Stimulated activated CD4-positive, alpha-beta T cell treated with anti-CD3 and anti-CD28 coated beads, TNF-alpha, amount 100 ng/mL, for 1 hour (primary cell): ENCODE measurements at regions not wholly inside any gene's neighbourhood (a gene's known extent, or its start where the extent isn't known, plus 50 kb on each side); places are given as distances from the start of the nearest gene placed in this dataset.

Experiments
- DNase-seq, 3 donors: peaks; one replicate each; pipeline ENCODE4 v3.0.0-alpha.2; 2020; ENCODE audit warnings: low read depth in 3 of 3, low spot score in 1 of 3

DNA sequence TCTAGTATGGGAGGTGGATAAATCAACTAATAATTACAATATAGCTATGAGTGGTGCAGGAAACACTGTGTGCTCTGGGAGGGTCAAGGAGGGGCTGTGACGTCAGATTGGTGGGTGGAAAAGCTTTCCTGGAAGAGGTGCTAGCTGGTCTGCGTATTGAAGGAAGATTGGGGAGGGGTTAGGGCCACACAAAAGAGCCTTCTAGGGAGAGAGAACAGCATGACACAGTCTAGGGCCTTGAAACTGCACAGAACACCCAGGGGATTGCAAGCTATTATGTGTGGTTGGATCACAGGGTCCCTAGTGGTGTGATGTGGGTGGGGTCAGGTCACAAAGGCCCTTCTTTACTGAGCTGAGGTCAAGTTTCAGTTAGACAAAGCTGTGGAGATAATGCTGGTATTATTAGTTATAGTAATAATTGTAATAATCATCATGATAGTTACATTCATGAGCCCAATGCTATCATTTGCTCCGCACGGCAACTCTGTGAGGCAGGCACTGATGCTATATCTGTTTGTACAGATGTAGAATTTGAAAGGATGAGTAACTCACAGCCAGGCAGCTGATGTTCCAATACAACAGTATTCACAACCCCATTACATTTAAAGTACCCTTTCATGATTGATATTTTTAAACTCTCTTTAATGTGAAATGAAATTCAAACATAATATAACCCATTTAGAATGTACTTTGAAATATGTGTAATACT is 197.4 kb upstream of the IL12B start:
- no peak for DNase-seq

DNA sequence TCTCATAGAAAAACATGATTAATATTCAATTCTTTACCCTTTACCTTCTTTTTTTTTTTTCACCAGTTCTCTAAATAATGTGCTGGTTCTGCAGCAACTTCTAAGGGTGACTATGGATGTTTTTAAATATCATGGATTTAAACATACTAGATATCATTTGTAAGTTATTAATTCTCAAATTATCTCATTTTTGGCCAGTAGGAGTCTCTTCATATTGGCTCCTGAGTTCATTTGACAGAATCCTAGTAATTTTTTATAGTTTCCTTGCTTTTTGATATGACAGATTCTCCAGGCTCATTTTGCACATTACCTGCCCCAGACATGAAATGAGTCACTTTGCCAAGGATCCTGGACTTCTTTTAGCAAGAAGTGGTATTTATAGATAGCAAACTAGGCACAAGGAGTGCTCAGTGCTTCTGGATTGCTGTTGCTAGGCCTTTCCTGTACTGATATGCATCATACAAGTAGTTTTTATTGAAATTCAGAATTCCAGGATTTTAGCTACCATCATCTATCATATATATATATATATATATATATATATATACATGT is 201.3 kb upstream of the IL12B start:
- DNase-seq = no peak

DNA sequence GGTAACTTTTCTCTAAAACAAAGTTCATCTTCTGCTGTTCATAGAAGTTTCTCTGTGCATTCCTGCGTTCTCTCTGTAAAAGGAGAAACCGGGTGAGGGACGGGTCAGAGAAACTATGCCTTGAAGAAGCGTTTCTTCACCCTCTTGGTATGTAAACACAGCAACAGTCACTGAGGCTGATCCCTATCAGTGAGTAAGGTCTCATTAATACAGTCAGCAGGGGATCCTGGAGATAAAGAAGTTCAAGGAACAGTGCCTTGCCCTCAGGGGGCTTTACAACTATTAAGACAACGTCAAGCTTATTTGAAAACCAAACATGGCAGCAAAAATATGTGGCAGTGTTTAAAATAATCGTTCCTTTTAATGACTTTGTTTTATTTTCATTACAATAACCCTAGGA is 202.9 kb upstream of the IL12B start:
- DNase-seq = no peak

DNA sequence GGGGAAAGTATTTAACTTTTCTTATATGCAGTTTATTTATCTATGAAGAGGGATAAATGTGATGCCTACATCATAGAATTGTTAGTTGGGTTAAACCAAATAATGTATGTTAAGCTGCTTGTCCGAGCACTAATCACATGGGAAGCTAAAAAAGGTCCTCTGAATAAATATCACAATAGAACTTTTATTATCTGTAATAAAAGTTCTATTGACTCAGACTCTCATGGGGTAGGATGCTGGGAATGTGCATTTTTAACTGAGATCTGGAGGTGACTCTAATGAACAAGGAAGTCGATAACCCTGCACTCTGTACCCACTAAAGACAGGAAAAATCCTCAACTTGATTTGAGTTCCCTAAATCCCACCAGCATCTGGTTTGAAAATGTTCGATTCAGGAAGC is 205.9 kb upstream of the IL12B start:
- no peak for DNase-seq

DNA sequence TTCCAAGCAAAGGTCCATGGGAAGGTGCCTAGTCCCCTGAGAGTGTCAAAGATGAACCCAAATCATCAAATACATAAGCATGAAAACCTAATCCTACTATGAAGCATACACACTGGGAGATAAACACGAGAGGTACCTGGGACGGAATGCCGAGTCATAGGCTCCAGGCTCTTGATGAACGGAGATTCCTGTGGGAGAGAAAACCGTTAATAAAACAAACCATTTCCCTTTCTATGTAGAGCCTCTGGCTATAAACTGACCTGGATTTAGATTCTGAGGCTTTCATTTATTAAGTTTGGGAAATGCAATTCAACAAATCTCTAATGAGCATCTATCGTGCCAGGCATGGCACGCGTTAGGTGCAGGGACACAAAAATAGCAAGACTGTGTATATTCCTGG is 206.4 kb upstream of the IL12B start:
- DNase-seq = no peak

DNA sequence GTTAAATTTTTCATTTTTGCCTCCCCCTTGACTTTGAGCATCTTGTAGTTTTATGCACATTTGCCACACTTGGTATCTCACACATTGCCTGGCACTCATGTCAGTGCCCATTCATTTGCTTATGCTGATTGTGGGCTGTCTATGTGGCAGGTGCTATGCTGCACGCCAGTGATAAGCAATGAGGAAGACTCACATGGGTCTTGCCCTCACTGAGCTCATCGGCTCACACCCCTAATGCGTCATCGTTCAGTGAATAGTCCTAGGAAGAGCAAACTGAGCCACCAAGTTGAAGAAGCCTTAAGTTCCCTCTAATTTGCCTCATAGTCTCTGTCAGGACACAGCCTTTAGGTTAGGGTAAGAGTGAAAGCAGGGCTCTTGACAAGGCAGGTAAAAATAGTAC is 209.4 kb upstream of the IL12B start:
- no peak for DNase-seq

DNA sequence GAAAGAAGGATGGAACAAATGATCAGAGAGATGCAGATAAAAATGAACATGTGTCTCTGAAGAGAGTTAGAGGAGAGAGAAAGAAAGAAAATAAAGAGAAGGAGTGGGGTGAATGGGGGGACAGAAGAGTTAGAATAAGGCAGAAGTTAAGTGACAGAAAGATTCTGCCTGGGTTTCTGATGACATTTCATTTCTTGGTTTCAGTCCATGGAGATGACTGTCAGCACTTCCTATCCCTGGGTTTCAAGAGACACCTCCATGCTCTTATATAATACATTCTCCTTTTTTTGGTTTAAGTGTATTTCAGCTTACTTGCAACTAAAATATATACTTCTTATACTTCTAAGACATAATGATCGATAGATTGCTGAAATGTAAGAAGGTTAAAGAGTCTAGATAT is 213.0 kb upstream of the IL12B start:
- no peak for DNase-seq

DNA sequence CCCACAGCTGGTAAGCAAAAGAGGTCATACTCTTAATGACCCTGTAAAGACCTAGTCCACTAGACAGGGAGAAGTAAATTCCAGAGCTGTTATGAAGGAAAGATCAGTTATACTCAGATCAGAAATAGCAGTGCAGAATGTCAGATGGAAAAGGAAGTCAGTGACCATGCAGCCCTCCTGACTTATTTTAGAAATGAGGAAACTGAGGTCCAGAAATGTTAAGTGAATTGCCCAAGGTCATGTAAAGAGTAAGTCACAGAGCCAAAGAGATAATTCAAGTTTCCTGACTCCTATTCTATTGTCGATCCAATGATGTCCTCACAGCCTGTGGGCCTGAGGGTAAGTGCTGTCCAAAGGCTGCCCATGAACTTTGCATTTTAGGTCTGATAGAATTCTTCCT is 214.9 kb upstream of the IL12B start:
- DNase-seq = no peak

DNA sequence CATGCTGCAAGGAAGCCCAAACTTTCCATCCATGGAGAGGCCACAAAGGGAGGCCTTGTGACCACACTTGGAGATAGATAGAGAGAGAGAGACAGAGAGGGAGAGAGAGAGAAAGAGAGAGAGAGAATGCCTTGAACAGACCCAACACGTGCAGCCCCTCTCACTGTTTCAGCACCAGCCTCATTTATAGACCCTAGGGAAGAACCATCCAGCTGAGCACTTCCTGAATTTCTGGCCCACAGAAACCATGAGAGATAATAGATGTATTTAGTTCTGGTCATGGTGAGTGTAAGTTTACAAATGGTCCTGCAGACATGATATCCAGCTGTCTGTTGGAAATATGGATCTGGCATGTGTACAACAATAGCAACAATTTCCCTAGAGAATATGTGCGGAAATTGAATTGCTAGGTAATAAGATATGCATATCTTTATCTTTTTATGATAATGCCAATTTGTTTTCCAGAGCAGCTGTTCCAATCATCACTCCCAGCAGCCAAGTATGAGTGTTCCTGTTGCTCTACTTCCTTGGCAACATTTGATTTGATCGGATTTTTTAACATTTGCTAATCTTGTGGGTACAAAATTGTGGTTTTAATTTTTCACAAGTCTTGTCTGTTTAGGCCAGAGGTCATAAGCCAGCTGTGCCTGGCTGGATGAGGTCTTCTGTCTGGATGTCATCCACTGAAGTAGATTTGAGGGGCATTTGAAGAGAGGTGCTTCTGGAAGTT is 217.3 kb upstream of the IL12B start:
- no peak for DNase-seq

DNA sequence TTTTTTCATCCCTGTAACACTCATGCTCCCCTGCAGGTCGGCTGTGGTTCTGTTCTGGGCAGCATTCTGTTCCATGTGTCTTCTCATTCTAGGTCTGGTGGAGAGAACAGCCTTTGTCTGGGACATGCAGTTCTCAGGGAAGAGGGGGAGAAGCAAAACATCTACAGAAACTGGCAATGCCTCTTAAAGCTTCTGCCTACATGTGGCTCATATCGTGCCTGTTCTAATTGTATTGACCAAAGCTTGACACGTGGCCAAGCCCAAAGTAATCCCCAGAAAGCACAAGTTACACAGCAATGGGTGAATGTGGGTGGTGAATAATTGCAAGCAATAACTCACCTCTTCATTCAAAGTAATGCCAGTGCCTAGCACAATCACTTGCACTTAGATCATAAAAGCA is 218.2 kb upstream of the IL12B start:
- no peak for DNase-seq

DNA sequence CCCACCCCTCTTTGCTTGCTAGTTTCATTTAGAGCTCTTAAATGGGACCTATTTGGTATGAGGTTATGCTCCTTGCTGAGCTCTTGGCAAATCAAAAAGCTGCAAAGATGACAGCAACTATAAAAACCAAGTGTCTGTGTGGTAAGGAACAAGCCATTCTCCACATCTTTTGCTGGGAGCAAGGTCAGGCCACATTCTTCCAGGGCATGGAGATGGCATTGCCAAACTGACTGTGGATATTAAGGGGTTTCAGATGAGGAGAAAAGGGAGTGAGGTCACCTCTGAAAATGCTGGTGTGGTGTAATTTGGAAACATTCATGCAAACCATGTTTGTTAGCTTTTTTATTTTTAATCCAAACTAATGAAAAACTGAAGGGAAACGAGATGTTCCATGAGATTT is 218.8 kb upstream of the IL12B start:
- no peak for DNase-seq

DNA sequence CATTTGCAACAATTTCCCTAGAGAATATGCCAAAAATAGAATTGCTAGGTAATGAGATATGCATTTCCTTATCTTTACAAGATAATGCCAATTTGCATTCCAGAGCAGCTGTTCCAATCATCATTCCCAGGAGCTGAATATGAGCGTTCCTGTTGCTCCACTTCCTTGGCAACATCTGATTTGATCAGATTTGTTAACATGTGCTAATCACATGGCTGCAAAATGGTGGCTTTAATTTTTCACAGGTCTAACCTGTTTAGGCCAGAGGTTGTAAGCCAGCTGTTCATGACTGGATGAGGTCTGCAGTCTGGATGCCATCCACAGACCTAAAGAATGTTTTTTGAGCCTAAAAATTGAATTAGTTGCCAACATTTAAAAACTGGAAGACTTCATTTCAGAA is 220.7 kb upstream of the IL12B start:
- DNase-seq = no peak

DNA sequence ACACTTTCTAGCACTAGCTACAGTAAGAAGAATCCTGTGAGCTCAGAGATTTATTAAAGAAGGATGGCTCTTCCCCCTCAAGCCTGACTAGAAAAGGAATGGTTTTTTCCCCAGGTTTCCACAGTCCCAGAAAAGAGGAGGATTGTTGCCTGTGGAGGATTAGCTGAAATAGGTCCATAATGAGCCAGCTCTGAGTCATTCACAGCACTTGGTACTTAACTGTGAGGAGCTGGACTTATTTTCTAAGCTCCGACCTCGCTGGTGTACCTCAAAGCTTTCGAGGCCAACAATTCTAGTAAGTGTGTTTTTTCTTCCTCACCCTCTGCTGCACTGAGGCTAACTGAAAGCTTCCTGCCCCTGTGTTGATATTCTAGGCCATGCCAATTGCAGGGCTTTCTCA is 222.5 kb upstream of the IL12B start:
- no peak for DNase-seq

DNA sequence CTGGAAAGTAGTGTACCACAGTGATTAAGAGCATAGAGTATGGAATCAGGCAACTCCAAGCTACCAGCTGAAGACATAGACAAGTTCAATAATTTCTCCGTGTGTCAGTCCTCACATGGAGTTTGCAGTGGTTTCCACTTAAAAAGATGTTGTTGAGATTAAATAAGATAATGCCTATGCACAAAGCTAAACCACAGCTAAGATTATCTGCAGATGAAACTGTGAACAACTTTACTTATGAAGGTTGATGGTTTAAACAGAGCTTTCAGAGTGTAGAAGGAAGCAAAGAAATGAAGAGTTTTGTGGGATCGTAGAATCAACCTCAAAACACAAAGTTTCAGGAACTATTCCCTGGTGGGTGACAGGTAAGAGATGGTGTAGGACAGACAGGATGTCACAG is 223.5 kb upstream of the IL12B start:
- DNase-seq = no peak

DNA sequence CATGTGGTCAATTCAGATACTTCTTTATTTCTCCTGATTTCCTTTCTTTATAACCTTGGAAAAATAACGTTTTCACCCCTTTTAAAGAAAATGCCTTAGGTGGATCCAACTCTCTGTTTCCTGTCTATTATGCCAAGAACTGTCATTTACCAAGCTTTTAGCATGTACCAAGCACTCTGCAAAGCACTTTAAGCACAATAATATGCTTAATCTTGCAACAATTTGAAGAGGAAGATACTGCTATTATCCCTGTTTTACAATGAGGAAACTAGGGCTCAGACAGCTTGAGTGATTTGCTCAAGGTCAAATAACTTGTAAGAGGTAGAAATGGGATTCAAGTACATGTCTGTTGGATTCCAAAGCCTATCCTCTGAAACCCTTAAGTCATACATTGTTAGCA is 224.8 kb upstream of the IL12B start:
- no peak for DNase-seq

DNA sequence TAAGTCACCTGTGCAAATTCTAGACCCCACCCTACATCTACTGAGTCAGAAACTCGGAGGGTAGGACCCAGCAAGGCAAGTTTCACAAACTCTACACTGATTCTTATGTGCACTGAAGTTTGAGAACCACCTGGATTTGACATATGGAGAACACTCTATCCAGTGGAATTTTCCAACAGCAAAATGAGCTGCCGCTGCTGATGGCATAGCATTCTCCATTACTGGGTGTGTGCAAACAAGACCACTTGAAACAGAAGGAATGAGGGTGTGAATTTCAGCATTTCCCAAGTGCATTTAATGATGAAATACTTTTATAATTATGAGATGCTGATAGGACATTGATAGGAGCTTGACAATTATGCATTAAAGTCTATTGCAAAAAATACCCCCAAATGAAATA is 229.1 kb upstream of the IL12B start:
- no peak for DNase-seq

DNA sequence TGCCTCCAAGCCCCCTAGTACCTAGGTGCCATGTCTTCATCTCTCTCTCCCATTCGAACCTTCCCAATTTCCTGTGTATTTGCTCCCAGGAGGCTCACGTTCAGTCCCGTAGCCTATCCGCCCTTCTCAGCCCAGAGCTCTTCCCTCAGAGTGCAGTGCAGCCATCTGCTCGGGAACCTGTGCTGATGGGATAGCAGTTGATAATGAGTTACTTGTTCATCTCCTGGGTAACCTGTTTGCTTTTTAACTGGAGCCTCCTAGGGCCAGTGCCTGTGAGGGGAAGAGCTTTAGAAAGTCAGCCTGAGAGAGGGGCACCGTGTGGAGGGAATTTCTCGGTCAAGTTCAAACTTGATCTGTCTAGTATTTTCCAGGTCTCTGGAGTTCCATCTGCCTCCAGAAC is 229.8 kb upstream of the IL12B start:
- DNase-seq = no peak

DNA sequence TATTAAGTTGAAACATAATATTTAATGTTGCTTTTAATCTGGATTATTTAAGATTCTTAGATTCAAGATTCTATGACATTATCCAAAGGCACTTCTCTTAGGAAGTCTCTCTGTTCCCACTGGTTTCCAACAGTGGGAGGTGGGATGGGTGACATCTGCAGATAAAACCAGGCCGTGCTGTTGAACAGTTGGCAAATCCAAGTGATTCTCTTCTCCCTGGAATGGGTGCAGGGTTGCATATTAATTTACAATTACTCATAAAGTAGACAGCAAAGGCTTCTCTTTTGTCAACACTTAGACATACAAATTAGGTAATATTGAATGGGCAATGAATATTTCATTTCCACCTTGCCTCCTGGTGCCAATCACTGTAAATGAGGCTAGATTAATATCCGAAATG is 233.7 kb upstream of the IL12B start:
- no peak for DNase-seq

DNA sequence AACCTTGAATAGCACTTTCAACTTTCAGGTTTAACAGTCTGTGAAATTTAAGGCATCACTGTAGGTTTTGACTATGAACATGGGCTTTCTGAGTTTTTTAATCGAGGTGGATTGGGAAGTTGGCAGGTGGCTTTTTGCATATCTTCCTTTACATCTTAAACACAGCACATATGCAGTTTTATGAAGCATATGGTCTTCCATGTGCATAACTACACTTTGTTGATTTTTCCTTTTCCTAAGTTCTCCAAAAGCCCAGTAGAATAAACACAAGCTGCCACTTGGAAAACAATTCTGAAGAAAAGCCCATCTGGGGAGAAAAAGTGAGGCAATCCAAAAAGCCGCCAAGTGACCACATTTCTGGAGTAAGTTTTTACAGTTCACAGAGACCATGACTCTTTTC is 236.5 kb upstream of the IL12B start:
- DNase-seq = no peak

DNA sequence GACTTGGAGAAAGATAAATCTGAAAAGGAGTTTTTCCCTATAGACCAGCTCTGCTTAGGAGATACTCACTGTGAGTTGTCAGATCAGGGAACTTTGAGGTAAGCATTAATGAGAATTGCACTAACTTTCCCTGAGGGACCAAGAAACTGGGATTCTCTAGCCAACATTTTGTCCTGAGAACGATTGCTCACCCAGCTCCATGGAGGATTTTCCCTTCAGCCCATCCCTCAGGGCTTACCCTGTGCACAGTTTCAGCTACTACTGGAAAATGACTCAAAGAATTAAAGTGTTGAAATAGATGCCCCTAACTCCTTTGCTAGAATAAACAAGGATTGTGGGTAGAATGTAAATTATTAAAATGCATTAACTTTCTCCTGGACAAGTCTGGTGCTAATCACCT is 237.2 kb upstream of the IL12B start:
- no peak for DNase-seq

DNA sequence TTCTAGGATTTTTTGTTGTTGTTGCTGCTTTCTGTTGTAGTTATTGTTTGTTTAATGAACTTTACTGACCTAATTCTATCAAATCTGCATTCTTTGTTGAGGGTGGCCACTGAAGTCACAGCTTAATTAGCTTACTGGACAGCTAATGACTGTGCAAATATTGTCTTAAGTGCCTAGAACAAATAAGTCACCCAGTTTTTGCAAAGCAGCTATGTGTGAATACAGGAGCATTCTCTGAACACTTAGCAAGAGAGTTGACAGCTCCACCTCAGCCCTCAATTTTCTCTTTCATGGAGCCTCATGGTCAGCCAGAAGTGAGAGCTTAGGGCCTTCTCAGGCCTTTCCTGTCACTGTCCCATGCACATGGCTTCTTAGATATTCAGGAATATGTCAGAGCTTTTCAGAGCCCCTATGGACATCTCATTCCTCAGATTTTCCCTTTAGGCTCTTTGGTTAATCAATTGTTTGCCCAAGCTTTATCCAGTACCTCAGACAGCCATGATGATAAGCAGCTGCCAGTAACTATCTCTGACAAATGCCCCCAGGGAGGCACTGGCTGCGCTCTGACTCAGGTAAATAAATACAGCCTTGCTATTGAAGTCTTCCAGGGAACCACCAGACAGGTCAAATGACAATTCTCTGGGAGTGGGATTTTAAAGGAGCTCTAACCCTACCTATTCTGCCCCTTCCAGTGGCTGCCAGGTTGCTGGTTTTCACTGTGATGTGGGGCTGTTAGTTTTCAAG is 241.4 kb upstream of the IL12B start:
- no peak for DNase-seq

DNA sequence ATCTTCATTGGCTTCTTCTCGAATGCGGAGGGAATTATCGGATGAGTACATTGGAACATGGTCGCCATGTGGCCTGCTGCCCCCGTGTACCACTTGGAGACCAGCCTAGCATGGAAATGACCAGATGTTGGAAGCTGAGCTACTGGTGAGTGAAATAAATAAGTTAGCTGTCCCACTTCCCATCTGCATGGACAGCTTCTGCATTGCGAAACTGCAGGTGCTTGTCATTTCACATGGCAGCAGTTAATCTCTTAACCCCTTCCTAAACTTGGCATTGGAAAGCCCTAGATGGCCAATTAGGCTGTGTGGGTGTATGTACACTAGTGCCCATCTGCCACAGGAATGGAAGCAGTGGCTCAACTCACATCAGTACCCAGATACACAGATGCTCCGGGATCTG is 246.6 kb upstream of the IL12B start:
- DNase-seq = no peak
